ENCODE measurements at regions not wholly inside any gene's neighbourhood (a gene's known extent, or its start where the extent isn't known, plus 50 kb on each side); places are given as distances from the start of the nearest gene placed in this dataset.

GRCh38 chr14:32022938-32023466 is 54.1 kb upstream of the ARHGAP5 start:
- DNase-seq (ENCODE audit: low read depth) = no peak

- no peak for DNase-seq (ENCODE audit: low read depth)
Measured at GRCh38 chr14:32023540-32023939, 53.6 kb upstream of the ARHGAP5 start.

- peak; percentile 68 for DNase-seq (ENCODE audit: low read depth)
Measured at GRCh38 chr14:32027255-32027939, 49.7 kb upstream of the ARHGAP5 start.
